Osteocyte (in vitro differentiated cells): ENCODE measurements at regions not wholly inside any gene's neighbourhood (a gene's known extent, or its start where the extent isn't known, plus 50 kb on each side); places are given as distances from the start of the nearest gene placed in this dataset.

Experiments
- DNase-seq: peaks from one replicate; pipeline ENCODE4 v3.0.0; 2021; ENCODE audit warnings: mixed read lengths; ENCODE audit not compliant: unreplicated experiment; ENCODE audit errors: extremely low spot score
- H3K27ac Mint-ChIP-seq: one replicate; pipeline ENCODE4 v1.8.0; 2021; ENCODE audit warnings: mild to moderate bottlenecking, mixed read lengths; ENCODE audit not compliant: unreplicated experiment
- H3K27me3 Mint-ChIP-seq: one replicate; pipeline ENCODE4 v1.8.0; 2021; ENCODE audit warnings: mixed read lengths; ENCODE audit not compliant: unreplicated experiment
- H3K36me3 Mint-ChIP-seq: one replicate; pipeline ENCODE4 v1.8.0; 2021; ENCODE audit warnings: mixed read lengths; ENCODE audit not compliant: unreplicated experiment
- H3K4me1 Mint-ChIP-seq: one replicate; pipeline ENCODE4 v1.8.0; 2021; ENCODE audit warnings: mixed read lengths; ENCODE audit not compliant: unreplicated experiment
- H3K4me3 Mint-ChIP-seq: one replicate; pipeline ENCODE4 v1.8.0; 2021; ENCODE audit warnings: mild to moderate bottlenecking, moderate library complexity, mixed read lengths; ENCODE audit not compliant: unreplicated experiment
- H3K9me3 Mint-ChIP-seq: one replicate; pipeline ENCODE4 v1.8.0; 2021; ENCODE audit warnings: mixed read lengths; ENCODE audit not compliant: unreplicated experiment
- TF ChIP-seq, protein P1 (sequence below): fragments of 200-600 bp; sonication (generic); IDR thresholded peaks from 2 replicates; pipeline ENCODE4 v1.5.0; 2021; ENCODE audit warnings: antibody characterized with exemption, mild to moderate bottlenecking, moderate library complexity

- TF ChIP-seq, protein P1, sequence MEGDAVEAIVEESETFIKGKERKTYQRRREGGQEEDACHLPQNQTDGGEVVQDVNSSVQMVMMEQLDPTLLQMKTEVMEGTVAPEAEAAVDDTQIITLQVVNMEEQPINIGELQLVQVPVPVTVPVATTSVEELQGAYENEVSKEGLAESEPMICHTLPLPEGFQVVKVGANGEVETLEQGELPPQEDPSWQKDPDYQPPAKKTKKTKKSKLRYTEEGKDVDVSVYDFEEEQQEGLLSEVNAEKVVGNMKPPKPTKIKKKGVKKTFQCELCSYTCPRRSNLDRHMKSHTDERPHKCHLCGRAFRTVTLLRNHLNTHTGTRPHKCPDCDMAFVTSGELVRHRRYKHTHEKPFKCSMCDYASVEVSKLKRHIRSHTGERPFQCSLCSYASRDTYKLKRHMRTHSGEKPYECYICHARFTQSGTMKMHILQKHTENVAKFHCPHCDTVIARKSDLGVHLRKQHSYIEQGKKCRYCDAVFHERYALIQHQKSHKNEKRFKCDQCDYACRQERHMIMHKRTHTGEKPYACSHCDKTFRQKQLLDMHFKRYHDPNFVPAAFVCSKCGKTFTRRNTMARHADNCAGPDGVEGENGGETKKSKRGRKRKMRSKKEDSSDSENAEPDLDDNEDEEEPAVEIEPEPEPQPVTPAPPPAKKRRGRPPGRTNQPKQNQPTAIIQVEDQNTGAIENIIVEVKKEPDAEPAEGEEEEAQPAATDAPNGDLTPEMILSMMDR: no peak
- no peak overlapping the region for H3K4me3 Mint-ChIP-seq
- no peaks in the 10 kb centered on the region for H3K36me3 Mint-ChIP-seq
- peak; percentile 76 for DNase-seq
- peaks cover 40% of the 10 kb centered on the region for H3K9me3 Mint-ChIP-seq
- H3K27me3 Mint-ChIP-seq: no peaks in the 10 kb centered on the region
- no peaks in the 10 kb centered on the region for H3K4me1 Mint-ChIP-seq
- H3K27ac Mint-ChIP-seq: no peak overlapping the region
Observed at GRCh38 chr10:130251766-130252165, 115.6 kb downstream of the GLRX3 start.

DNA sequence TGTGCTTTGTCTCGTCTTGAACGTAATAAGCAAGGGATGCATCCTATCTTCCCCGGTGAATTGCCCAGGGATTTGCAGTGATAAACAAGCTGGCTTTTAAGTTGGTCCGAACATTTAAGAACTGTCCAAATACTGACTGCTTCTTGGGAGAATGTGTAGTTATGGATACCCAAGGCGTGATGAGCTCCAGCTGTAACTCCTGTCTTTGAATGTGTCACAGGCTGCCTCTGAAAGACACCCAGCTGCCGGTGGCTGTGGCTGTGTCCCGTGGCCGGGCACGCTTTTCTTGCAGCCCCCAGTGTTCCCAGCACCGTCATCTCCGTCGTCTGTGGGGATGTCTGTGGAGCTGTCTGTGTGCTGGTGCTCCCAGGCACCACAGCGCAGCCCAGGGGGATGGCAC lies 118.1 kb downstream of the GLRX3 start:
- Mint-ChIP-seq H3K36me3 (no peaks in the 10 kb centered on the region), H3K4me1 (no peaks in the 10 kb centered on the region), H3K27me3 (no peaks in the 10 kb centered on the region), H3K27ac (no peak overlapping the region), H3K9me3 (peaks cover 37% of the 10 kb centered on the region), H3K4me3 (no peak overlapping the region)
- TF ChIP-seq, protein P1: no peak
- peak; percentile 59 for DNase-seq

DNA sequence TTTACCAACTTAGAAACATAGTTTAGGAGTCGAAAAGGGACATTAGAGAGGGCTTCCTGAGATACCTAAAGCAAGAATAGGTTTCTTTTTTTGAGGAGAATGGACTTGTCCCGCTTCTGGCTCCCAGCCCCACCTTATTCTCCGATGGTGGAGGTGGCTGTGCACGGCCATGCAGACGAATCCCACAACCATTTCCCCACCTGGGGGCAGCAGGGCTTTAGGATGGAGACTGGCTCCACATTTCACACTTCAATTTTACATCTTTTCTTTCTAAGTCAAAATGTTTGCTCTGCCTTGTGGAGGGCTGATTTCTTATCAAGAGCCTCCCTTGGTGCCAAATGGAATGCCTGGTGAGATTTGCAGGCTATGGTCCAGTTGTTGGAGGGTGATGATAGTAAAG lies 118.5 kb downstream of the GLRX3 start:
- H3K4me1 Mint-ChIP-seq: no peaks in the 10 kb centered on the region

DNA sequence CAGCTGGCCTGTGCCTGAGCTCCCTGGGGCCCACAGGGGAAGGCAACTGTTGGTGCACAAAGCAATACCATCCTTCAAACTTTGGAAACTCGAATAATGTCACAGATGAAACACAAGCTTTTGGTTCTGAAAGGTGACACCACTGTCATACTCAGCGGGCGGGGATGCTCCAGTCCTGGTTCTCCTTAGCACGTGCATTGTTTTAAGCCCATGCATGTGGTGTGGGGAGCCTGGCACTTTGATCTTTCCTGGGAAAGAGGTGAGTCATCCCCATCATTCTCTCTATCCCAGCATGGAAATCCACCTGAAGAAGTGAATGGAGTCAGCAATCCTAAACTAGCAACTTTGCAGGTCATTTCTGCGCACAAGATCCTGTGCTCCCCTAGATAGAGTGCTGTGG lies 119.6 kb downstream of the GLRX3 start:
- H3K27me3 Mint-ChIP-seq: no peaks in the 10 kb centered on the region
- H3K36me3 Mint-ChIP-seq: no peaks in the 10 kb centered on the region
- peak; percentile 42 for DNase-seq
- no peak overlapping the region for H3K27ac Mint-ChIP-seq
- H3K4me3 Mint-ChIP-seq: no peak overlapping the region
- H3K9me3 Mint-ChIP-seq: peaks cover 30% of the 10 kb centered on the region
- H3K4me1 Mint-ChIP-seq: no peaks in the 10 kb centered on the region
- TF ChIP-seq, protein P1: no peak

More for the DNA sequence above, 118.5 kb downstream of the GLRX3 start:
- Mint-ChIP-seq H3K27ac (no peak overlapping the region), H3K4me3 (no peak overlapping the region), H3K9me3 (peaks cover 34% of the 10 kb centered on the region), H3K27me3 (no peaks in the 10 kb centered on the region), H3K36me3 (no peaks in the 10 kb centered on the region)
- peak; percentile 64 for DNase-seq
- TF ChIP-seq, protein P1: no peak

DNA sequence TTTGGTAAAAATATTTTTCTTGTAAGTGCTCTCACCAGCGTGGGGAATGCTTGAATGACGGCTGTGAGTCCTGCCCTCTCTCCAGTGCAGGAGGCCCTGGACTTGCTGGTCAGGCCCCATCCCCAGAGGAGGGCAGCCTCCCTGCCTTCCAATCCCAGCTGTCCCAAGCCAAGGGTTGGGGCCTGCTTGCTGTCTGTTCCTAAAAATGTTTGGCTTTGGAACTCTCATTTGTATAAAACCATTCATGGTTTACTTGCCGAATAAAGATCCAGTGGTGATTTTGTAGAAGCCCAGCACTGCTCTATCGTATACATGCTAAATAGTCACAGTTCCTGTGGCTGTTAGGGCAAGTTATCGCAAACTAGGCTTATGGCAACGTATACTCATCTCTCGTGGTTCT lies 121.7 kb downstream of the GLRX3 start:
- peaks cover 1% of the 10 kb centered on the region for H3K36me3 Mint-ChIP-seq

More for the DNA sequence above, 121.7 kb downstream of the GLRX3 start:
- peaks cover 33% of the 10 kb centered on the region for H3K9me3 Mint-ChIP-seq
- no peaks in the 10 kb centered on the region for H3K27me3 Mint-ChIP-seq
- no peak overlapping the region for H3K4me3 Mint-ChIP-seq
- TF ChIP-seq, protein P1: no peak
- no peak overlapping the region for H3K27ac Mint-ChIP-seq
- peak; percentile 59 for DNase-seq
- H3K4me1 Mint-ChIP-seq: no peaks in the 10 kb centered on the region
